ENCODE measurements at regions not wholly inside any gene's neighbourhood (a gene's known extent, or its start where the extent isn't known, plus 50 kb on each side); places are given as distances from the start of the nearest gene placed in this dataset.

GRCh38 chr2:220297093-220297492 lies 669.7 kb downstream of the SLC4A3 start (continued):
- no peak for TF ChIP-seq ZNF512B (CRISPR knock-in tag; IDR thresholded peaks at IDR 0.05; ENCODE audit: borderline replicate concordance)
- no peak for TF ChIP-seq PRMT3 (CRISPR knock-in tag; IDR thresholded peaks at IDR 0.05; ENCODE audit: borderline replicate concordance, low read depth)
- no peak for TF ChIP-seq SRSF4 (IDR thresholded peaks at IDR 0.05; ENCODE audit: low read depth, low read length, poor library complexity, severe bottlenecking)
- TF ChIP-seq TEF (CRISPR knock-in tag; IDR thresholded peaks at IDR 0.05), result no peak
- no peak for TF ChIP-seq SPEN (CRISPR knock-in tag; IDR thresholded peaks at IDR 0.05; ENCODE audit: low read depth)
- TF ChIP-seq KLF13 (CRISPR knock-in tag; IDR thresholded peaks at IDR 0.05), result no peak
- TF ChIP-seq REXO4 (CRISPR knock-in tag; IDR thresholded peaks at IDR 0.05; ENCODE audit: borderline replicate concordance), result no peak
- TF ChIP-seq SIN3B (IDR thresholded peaks at IDR 0.05; ENCODE audit: low read length), result no peak
- no peak for TF ChIP-seq SNRNP70 (IDR thresholded peaks at IDR 0.05; ENCODE audit: low read depth, low read length)
- TF ChIP-seq ZNF790 (CRISPR knock-in tag; IDR thresholded peaks at IDR 0.05; ENCODE audit: borderline replicate concordance), result no peak

GRCh38 chr2:220300806-220301205 lies 673.4 kb downstream of the SLC4A3 start:
- ChIA-PET POLR2A (no interaction called here), CTCF (ENCODE audit: low intra/inter-chr PET ratio, low total read pairs) (no interaction called here)
- WGBS (ENCODE audit: low lambda C conversion rate), result 32% methylated on average over 3 of the region's 3 CpGs
- Histone ChIP-seq H3K4me1 (ENCODE audit: insufficient read depth, low read length) (no peaks in the 10 kb centered on the region), H4K20me1 (ENCODE audit: insufficient read depth, low read length) (no peaks in the 10 kb centered on the region), H3K79me2 (ENCODE audit: insufficient read depth, low read length) (no peaks in the 10 kb centered on the region), H3K27ac (ENCODE audit: extremely low read length, insufficient read depth, low read length) (no peak overlapping the region), H3K4me2 (ENCODE audit: low read depth, low read length) (no peak overlapping the region), H2AFZ (ENCODE audit: low read length) (no peak overlapping the region), H3K9me3 (ENCODE audit: low read length) (0 out of 2 replicates have a peak, but pooled peaks cover 7% of the 10 kb centered on the region), H3K27me3 (ENCODE audit: control insufficient read depth in 1 of 2, insufficient read depth in 2 of 2, low read length in 2 of 2) (no peaks in the 10 kb centered on the region), H3K9ac (ENCODE audit: insufficient read depth, low read depth, low read length) (no peak overlapping the region), H3K4me3 (replicated peaks in 1 of 3; ENCODE audit: insufficient read depth in 1 of 3, low read depth in 2 of 3, low read length in 3 of 3) (no peak overlapping the region), H3K36me3 (replicated peaks in 1 of 2; ENCODE audit: control insufficient read depth in 1 of 2, insufficient read depth in 2 of 2, low read length in 2 of 2) (no peaks in the 10 kb centered on the region)
- no peak for FAIRE-seq
- no peak for DNase-seq (ENCODE audit: low spot score)
- TF ChIP-seq MED13 (CRISPR knock-in tag; IDR thresholded peaks at IDR 0.05) (no peak), ZNF292 (CRISPR knock-in tag; IDR thresholded peaks at IDR 0.05; ENCODE audit: borderline replicate concordance, low read depth) (no peak), MLLT10 (CRISPR knock-in tag; IDR thresholded peaks at IDR 0.05) (no peak), ZNF282 (IDR thresholded peaks at IDR 0.05; ENCODE audit: partially characterized antibody) (no peak), ZNF562 (CRISPR knock-in tag; IDR thresholded peaks at IDR 0.05; ENCODE audit: borderline replicate concordance) (no peak)
- in situ Hi-C loops (cut with HindIII; ENCODE audit: extremely low pct_ligation_motif_present, low pct_unique_long_range_greater_than_20kb) (no loop called here), intact Hi-C loops (cut with micrococcal nuclease; ENCODE audit: unreplicated experiment) (no loop called here)
- no TSS peak for BruUV-seq (replicated peaks)
- no peak for ATAC-seq
